ENCODE measurements at regions not wholly inside any gene's neighbourhood (a gene's known extent, or its start where the extent isn't known, plus 50 kb on each side); places are given as distances from the start of the nearest gene placed in this dataset.

DNA sequence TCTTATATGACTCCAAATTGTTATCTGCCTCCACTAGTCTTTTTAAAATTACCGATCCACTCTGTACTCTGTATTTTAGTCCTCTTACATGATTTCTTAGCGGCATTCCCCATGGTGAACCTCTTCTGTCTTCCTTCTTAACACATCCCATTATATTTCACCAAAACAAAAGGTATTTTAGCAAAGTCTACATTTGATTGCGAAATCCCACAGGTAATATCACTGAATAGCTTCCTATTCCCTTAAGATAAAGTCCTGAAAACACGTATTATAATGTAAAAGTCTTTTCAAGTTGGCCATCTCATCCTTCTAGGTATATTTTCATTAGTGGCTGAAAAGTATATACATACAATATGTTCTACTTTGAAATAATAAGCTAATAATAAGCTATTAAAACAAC, 2016.0 kb upstream of the IGFBP7 start:
- TF ChIP-seq CTCF (conservative IDR thresholded peaks at IDR 0.05; ENCODE audit: low read depth in 2 of 2) = no peak
- no peak for TF ChIP-seq EZH2 (IDR thresholded peaks at IDR 0.05; ENCODE audit: low read depth, unreplicated experiment)
- TF ChIP-seq, protein P1, sequence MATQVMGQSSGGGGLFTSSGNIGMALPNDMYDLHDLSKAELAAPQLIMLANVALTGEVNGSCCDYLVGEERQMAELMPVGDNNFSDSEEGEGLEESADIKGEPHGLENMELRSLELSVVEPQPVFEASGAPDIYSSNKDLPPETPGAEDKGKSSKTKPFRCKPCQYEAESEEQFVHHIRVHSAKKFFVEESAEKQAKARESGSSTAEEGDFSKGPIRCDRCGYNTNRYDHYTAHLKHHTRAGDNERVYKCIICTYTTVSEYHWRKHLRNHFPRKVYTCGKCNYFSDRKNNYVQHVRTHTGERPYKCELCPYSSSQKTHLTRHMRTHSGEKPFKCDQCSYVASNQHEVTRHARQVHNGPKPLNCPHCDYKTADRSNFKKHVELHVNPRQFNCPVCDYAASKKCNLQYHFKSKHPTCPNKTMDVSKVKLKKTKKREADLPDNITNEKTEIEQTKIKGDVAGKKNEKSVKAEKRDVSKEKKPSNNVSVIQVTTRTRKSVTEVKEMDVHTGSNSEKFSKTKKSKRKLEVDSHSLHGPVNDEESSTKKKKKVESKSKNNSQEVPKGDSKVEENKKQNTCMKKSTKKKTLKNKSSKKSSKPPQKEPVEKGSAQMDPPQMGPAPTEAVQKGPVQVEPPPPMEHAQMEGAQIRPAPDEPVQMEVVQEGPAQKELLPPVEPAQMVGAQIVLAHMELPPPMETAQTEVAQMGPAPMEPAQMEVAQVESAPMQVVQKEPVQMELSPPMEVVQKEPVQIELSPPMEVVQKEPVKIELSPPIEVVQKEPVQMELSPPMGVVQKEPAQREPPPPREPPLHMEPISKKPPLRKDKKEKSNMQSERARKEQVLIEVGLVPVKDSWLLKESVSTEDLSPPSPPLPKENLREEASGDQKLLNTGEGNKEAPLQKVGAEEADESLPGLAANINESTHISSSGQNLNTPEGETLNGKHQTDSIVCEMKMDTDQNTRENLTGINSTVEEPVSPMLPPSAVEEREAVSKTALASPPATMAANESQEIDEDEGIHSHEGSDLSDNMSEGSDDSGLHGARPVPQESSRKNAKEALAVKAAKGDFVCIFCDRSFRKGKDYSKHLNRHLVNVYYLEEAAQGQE (IDR thresholded peaks at IDR 0.05; ENCODE audit: unreplicated experiment) = no peak
- TF ChIP-seq CREB1 (CRISPR knock-in tag; IDR thresholded peaks at IDR 0.05; ENCODE audit: low read depth) = no peak
- TF ChIP-seq POLR2AphosphoS5 (IDR thresholded peaks at IDR 0.05; ENCODE audit: low read depth) = no peak
- no peak for TF ChIP-seq EZH2phosphoT487 (IDR thresholded peaks at IDR 0.05; ENCODE audit: unreplicated experiment)
- no peak for TF ChIP-seq JUNB (IDR thresholded peaks at IDR 0.05; ENCODE audit: unreplicated experiment)
- no peak for TF ChIP-seq STAT1 (IDR thresholded peaks at IDR 0.05; ENCODE audit: unreplicated experiment)
